Uterus (tissue), 3 donors: ENCODE measurements at regions not wholly inside any gene's neighbourhood (a gene's known extent, or its start where the extent isn't known, plus 50 kb on each side); places are given as distances from the start of the nearest gene placed in this dataset.

ENCODE experiments used
- DNase-seq, 2 donors: peaks; one replicate each; pipeline ENCODE4 v3.0.0-alpha.2; 2019 to 2020
- H3K27ac ChIP-seq, 2 donors: fragments of 200-600 bp; sonication (generic); 1 replicate in 1 of 2; 2 replicates in 1 of 2; pipeline ENCODE4 v1.5.1; 2016 to 2018
- H3K27me3 ChIP-seq, 2 donors: fragments of 200-600 bp; sonication (generic); one replicate each; pipeline ENCODE4 v1.5.1; 2018 to 2019; ENCODE audit warnings: control low read depth in 1 of 2
- H3K36me3 ChIP-seq, 2 donors: fragments of 200-600 bp; sonication (generic); one replicate each; pipeline ENCODE4 v1.5.1; 2019; ENCODE audit warnings: control low read depth in 1 of 2
- H3K4me1 ChIP-seq, 2 donors: fragments of 200-600 bp; sonication (generic); one replicate each; pipeline ENCODE4 v1.5.1; 2018 to 2019; ENCODE audit warnings: control low read depth in 1 of 2
- H3K4me3 ChIP-seq, 2 donors: fragments of 200-600 bp; sonication (generic); 1 replicate in 1 of 2; 2 replicates in 1 of 2; pipeline ENCODE4 v1.5.1; 2018 to 2019; ENCODE audit warnings: mild to moderate bottlenecking in 1 of 2
- H3K9me3 ChIP-seq, 2 donors: fragments of 200-600 bp; sonication (generic); one replicate each; pipeline ENCODE4 v1.5.1; 2019; ENCODE audit warnings: control low read depth in 1 of 2
- CTCF ChIP-seq, 4 experiments: fragments of 200-600 bp in 2 of 4; fragments of 450-650 bp in 2 of 4; sonication (generic) in 2 of 4; IDR thresholded peaks; one replicate each; pipeline ENCODE4 v1.5.1; 2016 to 2019; ENCODE audit warnings: antibody characterized with exemption in 4 of 4, mild to moderate bottlenecking in 2 of 4, moderate library complexity in 1 of 4
- POLR2A ChIP-seq, 2 donors: fragments of 450-650 bp; IDR thresholded peaks; one replicate each; pipeline ENCODE4 v1.6.1; 2016; ENCODE audit warnings: antibody characterized with exemption in 2 of 2, mild to moderate bottlenecking in 1 of 2, moderate library complexity in 1 of 2
- intact Hi-C: fragments of 100-400 bp; cut with DNase I; formaldehyde crosslinking; loops from one replicate; pipeline ENCODE4 v1.15.1; 2023; ENCODE audit warnings: low total_unique reads
- donor health status: DM: yes; HTN: yes; CAD: no.

GRCh38 chr1:209155546-209155945, 428.0 kb upstream of the CAMK1G start:
- Histone ChIP-seq H3K27me3 (no peaks in the 10 kb centered on the region), H3K4me1 (no peaks in the 10 kb centered on the region), H3K36me3 (no peaks in the 10 kb centered on the region), H3K27ac (no peak overlapping the region), H3K9me3 (no peaks in the 10 kb centered on the region), H3K4me3 (no peak overlapping the region)
- intact Hi-C loops: no loop called here
- no peak for TF ChIP-seq POLR2A (IDR thresholded peaks at IDR 0.05)
- no peak for TF ChIP-seq CTCF (IDR thresholded peaks at IDR 0.05)
- DNase-seq: no peak

GRCh38 chr1:209156991-209157390, 426.5 kb upstream of the CAMK1G start:
- Histone ChIP-seq H3K4me1 (no peaks in the 10 kb centered on the region), H3K9me3 (no peaks in the 10 kb centered on the region), H3K27ac (no peak overlapping the region), H3K4me3 (no peak overlapping the region), H3K36me3 (no peaks in the 10 kb centered on the region), H3K27me3 (no peaks in the 10 kb centered on the region)
- TF ChIP-seq CTCF (IDR thresholded peaks at IDR 0.05) (no peak), POLR2A (IDR thresholded peaks at IDR 0.05) (no peak)
- no peak for DNase-seq
- intact Hi-C loops: no loop called here

GRCh38 chr1:209157546-209158249, 425.8 kb upstream of the CAMK1G start:
- H3K36me3 ChIP-seq: no peaks in the 10 kb centered on the region
- no peaks in the 10 kb centered on the region for H3K9me3 ChIP-seq
- intact Hi-C loops: no loop called here
- TF ChIP-seq POLR2A (IDR thresholded peaks at IDR 0.05): no peak
- no peak for TF ChIP-seq CTCF (IDR thresholded peaks at IDR 0.05)
- H3K27me3 ChIP-seq: no peaks in the 10 kb centered on the region
- H3K4me1 ChIP-seq: no peaks in the 10 kb centered on the region
- DNase-seq: no peak
- no peak overlapping the region for H3K4me3 ChIP-seq
- H3K27ac ChIP-seq: no peak overlapping the region

GRCh38 chr1:209158851-209159250, 424.7 kb upstream of the CAMK1G start:
- H3K27me3 ChIP-seq: no peaks in the 10 kb centered on the region
- H3K4me3 ChIP-seq: no peak overlapping the region
- H3K9me3 ChIP-seq: no peaks in the 10 kb centered on the region
- DNase-seq: no peak
- no peak for TF ChIP-seq POLR2A (IDR thresholded peaks at IDR 0.05)
- no peak for TF ChIP-seq CTCF (IDR thresholded peaks at IDR 0.05)
- no peaks in the 10 kb centered on the region for H3K36me3 ChIP-seq
- H3K4me1 ChIP-seq: no peaks in the 10 kb centered on the region
- intact Hi-C loops: no loop called here
- no peak overlapping the region for H3K27ac ChIP-seq

- Histone ChIP-seq H3K4me1 (no peaks in the 10 kb centered on the region), H3K36me3 (no peaks in the 10 kb centered on the region), H3K9me3 (no peaks in the 10 kb centered on the region), H3K27me3 (no peaks in the 10 kb centered on the region), H3K4me3 (no peak overlapping the region), H3K27ac (no peak overlapping the region)
- intact Hi-C loops: no loop called here
- DNase-seq: no peak
- no peak for TF ChIP-seq POLR2A (IDR thresholded peaks at IDR 0.05)
- TF ChIP-seq CTCF (IDR thresholded peaks at IDR 0.05): no peak
These were observed 423.3 kb upstream of the CAMK1G start for GRCh38 chr1:209160230-209160629.
